ENCODE measurements at regions not wholly inside any gene's neighbourhood (a gene's known extent, or its start where the extent isn't known, plus 50 kb on each side); places are given as distances from the start of the nearest gene placed in this dataset.
"Not testable (repeated sequence)": the region's sequence is repeated elsewhere in the genome, so short reads cannot be mapped to it uniquely, and the experiment has no call there.

DNA sequence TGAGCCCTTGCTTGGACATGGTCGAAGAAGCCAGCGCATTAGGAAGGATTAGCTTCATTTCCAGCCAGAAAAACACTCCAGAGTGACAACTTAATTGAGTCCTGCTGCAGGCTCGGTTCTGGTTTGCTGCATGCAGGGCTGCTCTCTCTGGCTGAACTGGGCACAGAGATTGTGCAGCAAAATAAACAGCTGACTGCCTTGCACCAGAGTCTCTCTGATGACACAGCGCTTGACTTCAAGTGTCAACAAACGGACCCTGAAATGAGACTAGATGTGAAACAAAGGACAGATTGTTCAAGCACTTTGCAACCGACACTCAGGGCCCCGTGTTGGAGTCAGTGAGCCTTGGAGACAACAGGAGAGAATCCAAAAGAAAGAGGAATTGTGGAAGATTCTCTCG lies 197.3 kb upstream of the LRRC61 start:
- 43 to 59% methylated on average over 6 of the region's 8 CpGs for WGBS, 2 donors (ENCODE audit: low coverage in 1 of 2)
- H3K36me3 ChIP-seq, H3K4me1 ChIP-seq, H3K27me3 ChIP-seq, H3K4me3 ChIP-seq, ATAC-seq, H3K9me3 ChIP-seq, H3K27ac ChIP-seq: not testable (repeated sequence)

DNA sequence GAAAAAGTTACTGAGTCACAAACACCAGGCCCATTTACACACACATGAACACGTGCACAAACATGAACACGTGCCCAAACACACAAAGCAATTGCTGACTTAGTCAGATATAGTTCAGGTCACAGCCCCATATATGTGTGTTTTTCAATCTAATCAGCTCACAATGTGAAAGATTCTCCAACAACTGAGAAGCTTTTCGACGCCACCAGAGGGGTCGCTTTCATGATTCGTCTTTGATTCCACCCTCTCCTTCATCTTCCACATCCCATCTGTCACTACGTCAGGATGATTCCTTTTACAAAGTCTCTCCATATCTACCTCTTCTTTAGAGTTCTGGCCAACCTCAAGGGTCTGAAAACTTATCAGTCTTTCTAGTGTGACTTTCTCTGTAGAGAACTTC lies 188.7 kb upstream of the LRRC61 start:
- H3K27ac ChIP-seq, ATAC-seq, H3K4me1 ChIP-seq, H3K4me3 ChIP-seq, H3K36me3 ChIP-seq, H3K27me3 ChIP-seq, H3K9me3 ChIP-seq: not testable (repeated sequence)
- WGBS, 2 donors (ENCODE audit: low coverage in 1 of 2) = 72 to 81% methylated on average over 6 to 7 of the region's 7 CpGs

DNA sequence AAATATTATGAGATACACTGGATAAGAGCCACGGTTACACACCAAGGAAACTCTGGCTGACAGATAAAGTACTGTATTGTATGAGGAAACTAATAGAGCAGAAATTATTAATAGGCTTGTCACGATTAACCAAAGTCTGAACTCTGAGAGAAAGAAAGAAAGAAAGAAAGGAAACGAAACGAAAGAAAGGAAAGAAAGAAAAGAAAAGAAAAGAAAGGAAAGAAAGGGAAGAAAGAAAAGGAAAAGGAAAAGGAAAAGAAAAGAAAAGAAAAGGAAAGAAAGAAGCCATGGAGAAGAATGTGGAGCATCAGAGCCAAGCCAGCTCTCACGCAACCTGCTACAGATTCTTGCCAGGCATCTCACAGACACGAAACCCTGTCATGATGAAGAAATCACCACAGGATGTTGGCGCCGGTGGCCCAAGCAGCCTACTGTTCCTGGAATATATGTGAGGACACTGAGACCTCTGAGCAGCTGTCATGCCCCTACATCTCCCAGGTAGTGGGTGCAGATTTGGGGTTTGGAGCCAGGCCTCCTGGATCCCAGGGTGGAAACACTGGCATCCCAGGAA lies 187.4 kb upstream of the LRRC61 start:
- H3K4me3 ChIP-seq, H3K36me3 ChIP-seq, H3K27ac ChIP-seq, H3K27me3 ChIP-seq, H3K4me1 ChIP-seq, ATAC-seq, H3K9me3 ChIP-seq: not testable (repeated sequence)
- 66 to 67% methylated on average over 6 to 8 of the region's 8 CpGs for WGBS, 2 donors (ENCODE audit: low coverage in 1 of 2)

DNA sequence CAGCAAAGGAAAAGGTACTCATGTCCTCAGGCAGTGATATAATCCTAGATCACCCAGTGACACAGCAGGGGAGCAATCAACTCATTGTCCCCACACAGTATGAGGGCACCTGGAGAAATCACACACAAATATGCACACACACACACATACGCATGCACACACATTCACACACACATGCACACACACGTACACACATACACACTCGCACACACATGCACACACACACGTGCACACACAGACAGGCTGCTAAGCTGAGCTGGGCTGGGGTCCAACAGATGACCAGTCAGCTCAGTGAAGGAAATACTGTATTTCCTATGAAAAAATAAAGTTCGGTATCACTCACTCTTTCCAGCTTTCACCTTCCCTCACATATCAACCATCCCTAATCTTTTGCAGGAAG lies 183.3 kb upstream of the LRRC61 start:
- not testable (repeated sequence) for H3K9me3 ChIP-seq, ATAC-seq, H3K36me3 ChIP-seq, H3K4me3 ChIP-seq, H3K4me1 ChIP-seq, H3K27me3 ChIP-seq, H3K27ac ChIP-seq
- 54 to 73% methylated on average over 2 to 4 of the region's 5 CpGs for WGBS, 2 donors (ENCODE audit: low coverage in 1 of 2)

DNA sequence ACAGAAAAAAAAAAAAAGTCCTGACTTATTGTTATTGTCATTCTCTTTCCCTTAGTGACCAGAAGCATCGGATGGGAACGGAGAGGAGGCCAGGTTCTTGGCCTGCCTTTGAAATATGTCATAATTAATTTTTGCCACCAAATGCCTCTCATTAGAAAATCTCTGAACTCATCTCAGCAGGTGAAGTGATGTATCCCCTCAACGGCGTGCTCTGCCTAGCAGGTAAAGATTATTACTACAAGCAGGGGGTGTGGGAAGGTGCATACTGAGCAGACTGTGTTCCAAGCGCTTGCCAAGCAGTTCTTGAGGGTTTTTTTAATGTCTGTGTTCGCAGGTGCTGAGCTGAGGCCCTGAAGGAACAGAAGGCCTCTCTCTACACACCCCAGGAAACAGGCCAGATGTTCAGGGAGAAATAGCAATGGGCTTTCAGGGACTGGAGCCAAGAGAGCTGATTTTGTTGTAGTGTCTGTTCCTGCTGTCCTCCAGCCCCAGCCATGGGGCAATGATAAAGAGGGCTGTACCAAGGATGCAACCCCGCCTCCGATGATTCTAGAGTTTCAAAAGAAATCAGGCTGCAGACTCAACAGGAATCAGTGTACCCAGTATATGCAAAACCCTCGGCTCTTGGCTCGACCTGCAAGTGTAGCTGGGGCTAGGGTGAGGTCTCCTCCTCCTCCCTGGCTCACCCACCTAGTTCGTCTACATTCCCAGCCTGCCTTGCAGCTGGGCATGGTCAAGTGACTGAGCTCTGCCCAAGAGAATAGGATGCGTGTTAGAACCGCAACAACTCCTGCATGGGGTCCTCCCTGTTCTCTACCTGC lies 181.4 kb upstream of the LRRC61 start:
- 48 to 77% methylated on average over 3 to 4 of the region's 13 CpGs for WGBS, 2 donors (ENCODE audit: low coverage in 1 of 2)
- not testable (repeated sequence) for H3K4me1 ChIP-seq, ATAC-seq, H3K27ac ChIP-seq, H3K36me3 ChIP-seq, H3K4me3 ChIP-seq, H3K9me3 ChIP-seq, H3K27me3 ChIP-seq

DNA sequence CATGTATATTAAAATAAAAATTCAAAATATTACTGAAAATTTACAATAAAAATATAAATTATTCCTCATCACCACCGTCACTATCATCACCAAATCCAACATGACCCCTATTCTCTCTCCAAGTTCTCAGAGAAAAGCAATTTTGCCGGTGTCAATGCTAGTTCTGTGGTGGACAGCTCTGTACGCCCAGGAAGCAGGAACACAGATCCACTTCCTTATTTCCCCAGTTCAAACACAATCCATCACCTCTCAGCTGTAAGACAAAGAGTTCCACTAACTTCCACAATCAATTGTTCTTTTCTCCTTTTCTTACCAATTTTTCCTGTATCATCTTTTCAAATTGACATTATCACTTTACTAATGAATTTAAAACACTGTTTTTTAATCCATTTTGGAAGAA lies 177.0 kb upstream of the LRRC61 start:
- not testable (repeated sequence) for H3K4me1 ChIP-seq, H3K9me3 ChIP-seq, H3K27ac ChIP-seq, H3K36me3 ChIP-seq, H3K27me3 ChIP-seq, ATAC-seq, H3K4me3 ChIP-seq
- WGBS, 2 donors (ENCODE audit: low coverage in 1 of 2) = 53 to 68% methylated on average over 2 to 3 of the region's 3 CpGs

DNA sequence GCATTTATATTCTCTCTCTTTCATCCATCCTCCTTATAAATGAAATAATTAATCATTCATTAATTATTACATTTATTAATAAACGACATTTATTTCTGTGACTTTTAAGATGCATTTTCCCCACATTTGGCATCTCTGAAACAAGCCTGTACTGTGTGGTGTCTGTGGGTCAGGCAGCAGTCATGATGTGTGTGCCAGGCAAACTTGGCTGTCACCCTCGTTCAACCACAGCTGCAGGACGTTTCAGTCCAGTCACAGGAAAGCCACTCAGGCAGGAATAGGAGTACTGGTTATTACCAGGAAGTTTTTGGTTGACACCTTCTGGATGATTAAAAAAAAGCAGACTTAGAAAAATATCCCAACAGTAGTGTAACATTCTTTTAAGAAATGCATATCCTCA lies 175.6 kb upstream of the LRRC61 start:
- not testable (repeated sequence) for H3K9me3 ChIP-seq, ATAC-seq
- WGBS, 2 donors (ENCODE audit: low coverage in 1 of 2) = 56 to 83% methylated on average over 1 of the region's 3 CpGs

DNA sequence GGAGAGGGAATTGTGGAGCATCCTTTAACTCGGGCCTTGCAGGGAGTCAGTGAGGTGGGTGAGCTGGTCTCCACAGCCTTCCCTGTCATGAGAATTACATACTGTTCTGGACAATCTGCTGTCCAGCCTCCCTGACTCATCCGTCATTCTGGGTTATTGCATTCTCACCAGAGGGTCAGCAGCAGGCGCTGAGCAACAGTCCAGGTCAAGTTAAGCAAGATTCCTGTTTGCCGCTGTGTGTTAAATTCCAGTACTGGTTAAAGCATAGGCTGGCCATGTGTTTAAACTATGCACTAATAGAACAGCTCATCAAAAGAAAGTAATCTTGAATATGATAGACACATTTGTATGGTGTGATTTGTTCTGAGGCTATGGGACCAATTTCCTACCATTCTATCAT lies 167.1 kb upstream of the LRRC61 start:
- H3K9me3 ChIP-seq, H3K27ac ChIP-seq, H3K27me3 ChIP-seq, H3K4me3 ChIP-seq, H3K4me1 ChIP-seq, H3K36me3 ChIP-seq, ATAC-seq: not testable (repeated sequence)
- WGBS, 2 donors (ENCODE audit: low coverage in 1 of 2) = 52 to 80% methylated on average over 1 to 2 of the region's 4 CpGs

More for the DNA sequence above, 175.6 kb upstream of the LRRC61 start:
- H3K27me3 ChIP-seq, H3K36me3 ChIP-seq, H3K4me1 ChIP-seq, H3K4me3 ChIP-seq, H3K27ac ChIP-seq: not testable (repeated sequence)

DNA sequence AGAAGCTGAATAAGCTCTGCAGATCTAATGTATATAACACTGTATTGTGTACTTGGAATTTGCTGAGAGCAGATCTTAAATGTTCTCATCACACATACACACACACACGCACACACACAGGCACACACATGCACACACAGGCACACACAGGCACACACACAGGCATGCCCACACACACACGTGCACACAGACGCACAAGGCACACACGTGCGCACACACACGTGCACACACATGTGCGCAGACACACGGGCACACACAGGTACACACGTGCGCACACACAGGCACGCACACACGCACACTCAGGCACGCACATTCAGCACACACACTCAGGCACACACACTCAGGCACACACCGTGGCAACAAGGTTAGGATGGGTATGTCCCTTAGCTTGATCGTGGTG lies 164.5 kb upstream of the LRRC61 start:
- 60 to 94% methylated on average over 3 to 10 of the region's 15 CpGs for WGBS, 2 donors (ENCODE audit: low coverage in 1 of 2)
- H3K9me3 ChIP-seq, H3K27ac ChIP-seq, H3K27me3 ChIP-seq, H3K36me3 ChIP-seq, H3K4me1 ChIP-seq, ATAC-seq, H3K4me3 ChIP-seq: not testable (repeated sequence)

DNA sequence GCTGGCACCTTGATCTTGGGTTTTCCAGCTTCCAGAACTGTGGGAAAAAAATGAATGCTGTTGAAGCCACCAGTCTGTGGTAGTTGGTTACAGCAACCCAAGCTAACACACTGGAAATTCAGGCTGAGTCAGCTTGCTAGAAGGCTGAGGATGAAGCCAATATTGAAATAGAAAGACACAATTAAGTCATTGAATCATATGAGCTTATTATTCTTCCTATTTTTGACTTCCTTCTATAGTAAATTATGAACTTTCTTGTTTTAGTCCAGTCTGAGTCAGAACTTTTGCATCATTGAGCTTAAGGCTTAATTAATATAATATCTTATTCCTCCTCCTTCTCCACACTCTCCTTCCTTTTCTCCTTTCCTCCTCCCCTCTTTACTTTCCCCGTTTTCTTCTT lies 153.6 kb upstream of the LRRC61 start:
- not testable (repeated sequence) for H3K27me3 ChIP-seq, H3K4me1 ChIP-seq, H3K9me3 ChIP-seq, H3K36me3 ChIP-seq, H3K27ac ChIP-seq, H3K4me3 ChIP-seq, ATAC-seq
- 46% methylated on average over 1 of the region's 1 CpG; no CpG with 5 or more reads in 1 of the 2 donors for WGBS, 2 donors (ENCODE audit: low coverage in 1 of 2)

DNA sequence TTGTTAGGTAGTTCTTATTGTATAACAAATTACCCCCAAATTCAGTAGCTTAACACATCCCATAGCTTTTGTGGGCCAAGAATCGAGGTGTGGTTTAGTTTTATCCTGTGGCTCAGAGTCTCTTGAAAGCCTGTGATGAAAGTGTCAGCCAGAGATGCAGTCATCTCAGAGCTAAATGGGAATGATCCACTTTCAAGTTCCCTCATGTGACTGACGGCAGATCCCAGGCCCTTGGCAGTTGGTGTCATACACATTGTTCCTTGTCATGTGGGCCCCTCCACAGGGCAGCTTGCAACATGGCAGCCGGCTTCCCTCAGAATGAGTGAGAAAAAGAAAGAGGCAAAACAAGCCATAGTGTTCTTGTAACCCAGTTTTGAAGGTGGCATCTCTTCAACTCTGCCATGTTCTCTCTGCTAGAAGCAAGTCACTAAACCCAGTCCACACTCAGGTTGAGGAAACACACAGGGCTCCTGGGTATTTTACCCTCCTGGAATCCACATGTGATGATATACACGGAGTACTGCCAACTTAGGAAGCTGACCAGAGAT lies 153.1 kb upstream of the LRRC61 start:
- not testable (repeated sequence) for H3K27ac ChIP-seq, ATAC-seq, H3K4me1 ChIP-seq, H3K9me3 ChIP-seq, H3K4me3 ChIP-seq, H3K27me3 ChIP-seq, H3K36me3 ChIP-seq
- WGBS, 2 donors (ENCODE audit: low coverage in 1 of 2) = 67% methylated on average over 1 of the region's 4 CpGs; no CpG with 5 or more reads in 1 of the 2 donors

DNA sequence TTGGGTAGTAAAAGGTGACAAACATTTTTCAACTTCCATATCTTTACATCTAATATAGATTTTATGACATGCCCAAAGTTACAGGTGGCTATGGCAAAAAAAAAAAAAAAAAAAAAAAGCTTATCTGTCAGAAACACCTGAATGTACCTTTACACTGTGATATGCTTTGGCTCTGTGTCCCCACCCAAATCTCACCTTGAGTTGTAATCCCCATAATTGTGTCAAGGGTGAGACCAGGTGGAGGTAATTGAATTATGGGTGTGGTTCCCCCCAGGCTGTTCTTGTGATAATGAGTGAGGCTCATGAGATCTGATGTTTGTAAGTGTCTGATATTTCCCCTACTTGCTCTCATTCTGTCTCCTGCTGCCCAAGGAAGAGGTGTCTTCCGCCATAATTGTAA lies 139.6 kb upstream of the LRRC61 start:
- not testable (repeated sequence) for H3K36me3 ChIP-seq, ATAC-seq, H3K27ac ChIP-seq, H3K4me3 ChIP-seq, H3K4me1 ChIP-seq, H3K27me3 ChIP-seq, H3K9me3 ChIP-seq
- WGBS, 2 donors (ENCODE audit: low coverage in 1 of 2) = no CpG with 5 or more reads among the region's 1 CpG

DNA sequence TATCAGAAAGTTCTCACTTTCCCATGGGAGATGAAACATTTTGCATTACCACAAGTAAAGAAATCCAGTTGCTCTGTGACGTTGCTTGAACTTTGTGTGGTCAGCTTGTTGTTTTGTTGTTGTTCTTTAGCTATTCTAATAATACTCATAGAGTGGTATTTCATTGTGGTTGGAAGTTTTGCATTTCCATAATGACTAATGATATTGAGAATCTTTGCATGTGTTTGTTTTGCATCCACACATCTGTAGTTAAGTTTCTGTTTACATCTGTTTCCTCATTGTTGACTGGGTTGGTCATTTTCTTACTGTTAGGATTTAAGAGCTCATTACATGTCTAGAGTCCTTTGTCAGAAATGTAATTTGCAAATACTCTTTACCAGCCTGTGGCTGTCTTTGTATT lies 133.2 kb upstream of the LRRC61 start:
- H3K27me3 ChIP-seq, H3K4me1 ChIP-seq, ATAC-seq, H3K36me3 ChIP-seq, H3K9me3 ChIP-seq, H3K4me3 ChIP-seq, H3K27ac ChIP-seq: not testable (repeated sequence)
- 25 to 50% methylated on average over 1 of the region's 1 CpG for WGBS, 2 donors (ENCODE audit: low coverage in 1 of 2)

DNA sequence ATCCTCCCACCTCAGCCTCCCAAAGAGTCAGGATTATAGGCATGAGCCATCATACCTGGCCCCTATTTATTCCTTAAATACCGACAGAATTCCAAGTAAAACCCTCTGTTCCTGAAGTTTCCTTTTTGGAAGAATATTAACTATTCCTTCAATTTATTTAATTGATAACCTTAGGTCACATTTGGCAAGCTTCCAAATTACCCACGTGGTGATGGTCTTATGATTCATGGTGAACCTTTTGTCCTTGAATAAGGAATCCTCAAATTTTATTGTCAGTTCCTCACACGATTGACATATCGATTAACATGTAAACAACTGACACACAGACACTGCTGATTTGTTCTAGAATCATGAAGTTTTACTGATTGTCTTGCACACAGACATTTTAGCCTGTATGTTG lies 130.6 kb upstream of the LRRC61 start:
- not testable (repeated sequence) for H3K36me3 ChIP-seq, H3K9me3 ChIP-seq, H3K27ac ChIP-seq, H3K27me3 ChIP-seq, H3K4me3 ChIP-seq, ATAC-seq, H3K4me1 ChIP-seq
- WGBS, 2 donors (ENCODE audit: low coverage in 1 of 2) = 73 to 83% methylated on average over 4 of the region's 4 CpGs
